ENCODE measurements at regions not wholly inside any gene's neighbourhood (a gene's known extent, or its start where the extent isn't known, plus 50 kb on each side); places are given as distances from the start of the nearest gene placed in this dataset.

DNA sequence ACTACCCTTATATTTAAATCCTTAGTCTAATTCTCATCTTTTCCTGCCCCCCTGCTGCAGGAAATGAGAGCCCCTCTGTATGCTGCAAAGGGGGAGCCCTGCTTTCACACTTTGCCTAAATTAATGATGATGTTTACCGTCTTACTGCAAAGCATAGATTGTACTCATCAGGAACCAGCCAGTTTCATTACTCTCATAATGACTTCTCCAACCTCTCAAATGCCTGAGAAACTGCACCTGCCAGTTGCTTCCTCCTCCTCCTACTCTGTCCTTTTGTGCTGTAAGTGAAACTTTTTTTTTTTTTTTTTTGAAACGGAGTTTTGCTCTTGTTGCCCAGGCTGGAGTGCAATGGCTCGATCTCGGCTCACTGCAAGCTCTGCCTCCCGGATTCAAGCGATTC lies 101.7 kb downstream of the ADSS2 start:
- DNase-seq (ENCODE audit: extremely low read depth in 1 of 11, low read depth in 9 of 11, low spot score in 4 of 11) = no peak

DNA sequence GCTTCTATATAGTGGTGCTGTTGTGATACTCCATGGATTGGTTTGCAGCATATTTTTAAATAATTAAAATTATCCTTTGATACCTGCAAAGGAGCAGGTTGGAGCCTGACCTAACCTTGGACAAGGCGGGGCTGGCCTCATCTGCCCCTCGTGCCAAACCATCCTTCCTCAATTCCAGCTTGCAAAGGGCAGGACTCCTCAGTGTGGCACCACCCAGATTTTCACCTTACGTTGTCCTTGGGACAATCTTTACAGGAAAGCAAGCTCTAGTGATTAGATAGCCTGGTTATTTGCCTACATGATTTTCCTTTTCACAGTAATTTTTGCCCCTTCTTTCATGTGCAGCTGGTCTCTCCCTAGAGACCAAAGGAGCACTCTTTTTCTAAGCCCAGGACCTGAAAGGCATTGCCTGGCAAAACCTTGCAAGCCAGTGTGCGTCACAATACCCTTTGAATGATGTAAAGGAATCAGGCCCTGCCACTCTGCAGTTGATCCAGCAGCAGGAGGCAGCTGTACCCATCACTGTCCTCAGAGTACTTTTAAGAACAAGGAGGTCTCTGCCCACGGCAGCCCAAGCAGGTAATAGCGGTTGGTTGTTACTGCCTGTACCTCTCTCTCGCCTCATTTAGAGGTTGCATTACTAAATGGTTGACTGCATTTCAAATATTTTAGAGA lies 99.4 kb downstream of the ADSS2 start:
- no peak for DNase-seq (ENCODE audit: extremely low read depth in 1 of 11, low read depth in 9 of 11, low spot score in 4 of 11)

DNA sequence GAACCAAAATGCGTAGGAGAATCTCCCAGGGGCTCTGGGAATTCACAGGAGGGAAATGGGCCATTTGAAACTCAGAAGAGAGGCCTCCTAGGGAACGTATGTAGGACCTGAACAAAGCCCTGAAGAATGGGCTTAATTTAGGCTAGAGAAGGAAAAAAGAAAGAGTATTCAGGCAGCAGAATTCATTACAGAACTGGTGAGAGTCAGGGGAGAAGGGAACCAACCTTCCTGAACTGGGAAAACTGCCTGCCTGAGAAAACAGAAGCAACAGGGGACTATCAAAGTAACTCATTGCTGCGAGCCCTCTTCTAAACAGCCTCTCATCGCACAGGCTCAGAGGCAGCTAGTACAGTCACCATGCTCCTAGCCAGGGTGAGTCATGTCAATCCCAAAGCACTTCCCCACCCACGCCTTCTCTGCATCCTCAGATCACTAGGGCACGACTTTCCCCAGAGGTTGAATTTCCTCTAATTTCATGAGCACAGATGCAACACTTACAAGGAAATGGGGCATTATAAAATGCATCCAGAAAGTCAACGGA lies 98.1 kb downstream of the ADSS2 start:
- DNase-seq (ENCODE audit: extremely low read depth in 1 of 11, low read depth in 9 of 11, low spot score in 4 of 11) = no peak

DNA sequence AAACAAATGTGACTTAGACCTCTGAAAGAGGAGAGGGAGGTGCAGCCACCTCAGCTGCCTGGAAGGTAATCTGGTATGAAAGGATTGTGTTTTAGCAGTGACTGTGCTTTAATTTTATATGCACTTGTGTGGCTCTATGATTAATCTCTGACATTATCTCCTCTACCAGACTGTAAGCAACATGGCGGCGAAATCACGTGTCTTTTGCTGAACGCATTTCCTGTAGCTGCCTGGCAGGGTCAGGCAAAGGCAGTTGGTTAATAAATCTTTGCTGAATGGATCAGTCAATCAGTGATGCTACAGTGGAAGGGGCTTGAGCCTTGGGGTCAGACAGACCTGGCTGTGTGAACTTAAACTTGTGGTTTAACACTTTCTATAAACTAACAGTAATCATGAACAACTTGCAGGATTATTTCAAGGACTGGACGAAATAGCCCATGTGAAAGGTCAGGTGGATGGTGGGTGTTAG lies 96.9 kb downstream of the ADSS2 start:
- no peak for DNase-seq (ENCODE audit: extremely low read depth in 1 of 11, low read depth in 9 of 11, low spot score in 4 of 11)

DNA sequence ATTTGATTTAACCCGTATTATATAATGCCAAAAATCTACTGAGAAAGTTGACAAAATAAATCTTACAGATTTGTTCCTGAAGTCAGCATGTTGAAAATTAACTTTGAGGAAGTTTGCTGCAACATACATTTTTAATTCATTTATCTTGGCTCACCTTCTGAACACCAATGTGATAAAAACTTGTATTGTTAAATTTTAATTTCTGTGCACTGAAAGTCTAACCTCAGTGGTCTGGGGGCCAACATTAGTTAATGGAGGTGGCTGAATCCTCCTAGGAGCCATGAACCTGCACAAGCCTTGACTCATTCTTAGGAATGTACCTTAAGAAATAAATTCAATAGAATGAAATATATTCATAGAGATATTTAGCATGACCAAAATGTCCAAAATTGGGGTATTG lies 95.3 kb downstream of the ADSS2 start:
- DNase-seq (ENCODE audit: extremely low read depth in 1 of 11, low read depth in 9 of 11, low spot score in 4 of 11) = no peak
